ENCODE measurements at regions not wholly inside any gene's neighbourhood (a gene's known extent, or its start where the extent isn't known, plus 50 kb on each side); places are given as distances from the start of the nearest gene placed in this dataset.

- DNase-seq = no peak
These were observed 268.4 kb downstream of the GLRX3 start for GRCh38 chr10:130404476-130405055.

GRCh38 chr10:130407052-130407451 is 270.9 kb downstream of the GLRX3 start:
- DNase-seq = no peak

GRCh38 chr10:130409331-130409730 is 273.1 kb downstream of the GLRX3 start:
- no peak for DNase-seq

GRCh38 chr10:130409931-130410330 is 273.7 kb downstream of the GLRX3 start:
- DNase-seq = no peak

GRCh38 chr10:130411496-130412085 is 275.4 kb downstream of the GLRX3 start:
- no peak for DNase-seq

GRCh38 chr10:130412317-130412716 is 276.1 kb downstream of the GLRX3 start:
- no peak for DNase-seq

GRCh38 chr10:130416334-130417150 is 280.4 kb downstream of the GLRX3 start:
- no peak for DNase-seq

- DNase-seq = no peak
These were observed 282.5 kb downstream of the GLRX3 start for GRCh38 chr10:130418731-130419130.

GRCh38 chr10:130421909-130422308 is 285.7 kb downstream of the GLRX3 start:
- no peak for DNase-seq

GRCh38 chr10:130422366-130423324 is 286.5 kb downstream of the GLRX3 start:
- DNase-seq = no peak

- no peak for DNase-seq
These were observed 287.5 kb downstream of the GLRX3 start for GRCh38 chr10:130423455-130424305.

GRCh38 chr10:130424418-130424817 is 288.2 kb downstream of the GLRX3 start:
- DNase-seq = no peak

- DNase-seq = no peak
These were observed 289.0 kb downstream of the GLRX3 start for GRCh38 chr10:130425169-130425568.

GRCh38 chr10:130425881-130426435 is 289.8 kb downstream of the GLRX3 start:
- no peak for DNase-seq

GRCh38 chr10:130427216-130427722 is 291.1 kb downstream of the GLRX3 start:
- no peak for DNase-seq

GRCh38 chr10:130428936-130429335 is 292.7 kb downstream of the GLRX3 start:
- no peak for DNase-seq

GRCh38 chr10:130429809-130430208 is 293.6 kb downstream of the GLRX3 start:
- no peak for DNase-seq

GRCh38 chr10:130430291-130430690 is 294.1 kb downstream of the GLRX3 start:
- no peak for DNase-seq

GRCh38 chr10:130430852-130431704 is 294.9 kb downstream of the GLRX3 start:
- no peak for DNase-seq

- no peak for DNase-seq
These were observed 296.1 kb downstream of the GLRX3 start for GRCh38 chr10:130432271-130432670.
